HG03432 (cell line): ENCODE measurements at regions not wholly inside any gene's neighbourhood (a gene's known extent, or its start where the extent isn't known, plus 50 kb on each side); places are given as distances from the start of the nearest gene placed in this dataset.
"Not testable (repeated sequence)": the region's sequence is repeated elsewhere in the genome, so short reads cannot be mapped to it uniquely, and the experiment has no call there.

ENCODE experiments used
- ATAC-seq: cut with Tn5 transposase; IDR thresholded peaks from one replicate; pipeline ENCODE4 v1.9.1; 2021; ENCODE audit warnings: mild to moderate bottlenecking, moderate library complexity; ENCODE audit not compliant: unreplicated experiment

DNA sequence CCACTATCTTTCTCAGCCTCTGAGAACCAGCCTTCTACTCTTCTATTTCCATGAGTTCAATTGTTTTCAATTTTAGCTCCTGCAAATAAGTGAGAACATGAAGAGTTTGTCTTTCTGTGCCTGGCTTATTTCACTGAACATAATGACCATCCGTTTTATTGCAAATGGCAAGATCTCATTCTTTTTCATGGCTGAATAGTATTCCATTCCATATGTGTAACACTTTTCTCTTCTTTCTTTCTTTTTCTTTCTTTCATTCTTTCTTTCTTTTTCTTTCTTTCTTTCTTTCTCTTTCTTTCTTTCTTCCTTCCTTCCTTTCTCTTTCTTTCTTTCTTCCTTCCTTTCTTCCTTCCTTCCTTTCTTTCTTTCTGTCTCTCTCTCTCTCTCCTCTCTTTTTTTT, 228.7 kb downstream of the SHOX start:
- ATAC-seq = no peak

DNA sequence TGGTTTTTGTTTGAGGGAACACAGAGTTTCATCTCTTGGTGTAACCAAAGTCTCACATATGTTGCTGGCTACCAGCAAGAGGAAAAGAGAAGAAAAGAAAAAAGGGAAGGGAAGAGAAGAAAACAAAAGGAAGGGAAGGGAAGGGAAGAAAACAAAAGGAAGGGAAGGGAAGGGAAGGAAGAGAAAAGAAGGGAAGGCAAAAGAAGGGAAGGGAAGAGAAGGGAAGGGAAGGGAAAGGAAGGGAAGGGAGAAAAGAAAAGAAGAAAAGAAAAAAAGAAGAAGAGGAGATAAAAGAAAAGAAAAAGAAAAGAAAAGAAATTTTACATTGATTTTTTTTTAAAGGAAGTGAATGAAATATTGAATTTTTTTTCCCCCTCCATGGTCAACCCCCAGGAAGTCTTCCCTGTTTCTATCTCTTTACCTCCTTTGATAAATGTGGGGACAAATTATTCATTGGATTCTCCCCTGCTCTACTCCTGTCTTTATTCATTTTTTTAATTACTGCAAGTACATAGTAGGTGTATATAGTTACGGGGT, 228.0 kb downstream of the SHOX start:
- ATAC-seq = no peak

DNA sequence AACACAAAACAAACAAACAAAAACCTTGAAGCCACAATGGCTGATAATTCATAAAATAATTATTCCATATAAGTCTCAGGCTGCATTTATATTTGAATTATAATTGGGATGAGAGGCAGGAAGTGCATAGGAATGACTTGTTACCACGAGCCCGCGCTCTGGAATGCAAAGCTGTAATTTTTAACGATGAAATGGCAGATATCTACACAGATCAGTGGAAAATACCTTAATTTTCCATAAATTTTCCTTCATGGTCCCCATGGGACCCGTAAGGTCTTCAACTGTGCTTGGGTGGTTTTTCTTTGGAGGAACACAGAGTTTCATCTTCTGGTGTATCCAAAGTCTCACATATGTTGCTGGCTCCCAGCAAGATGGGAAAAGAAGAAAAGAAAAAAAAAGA, 226.8 kb downstream of the SHOX start:
- no peak for ATAC-seq

DNA sequence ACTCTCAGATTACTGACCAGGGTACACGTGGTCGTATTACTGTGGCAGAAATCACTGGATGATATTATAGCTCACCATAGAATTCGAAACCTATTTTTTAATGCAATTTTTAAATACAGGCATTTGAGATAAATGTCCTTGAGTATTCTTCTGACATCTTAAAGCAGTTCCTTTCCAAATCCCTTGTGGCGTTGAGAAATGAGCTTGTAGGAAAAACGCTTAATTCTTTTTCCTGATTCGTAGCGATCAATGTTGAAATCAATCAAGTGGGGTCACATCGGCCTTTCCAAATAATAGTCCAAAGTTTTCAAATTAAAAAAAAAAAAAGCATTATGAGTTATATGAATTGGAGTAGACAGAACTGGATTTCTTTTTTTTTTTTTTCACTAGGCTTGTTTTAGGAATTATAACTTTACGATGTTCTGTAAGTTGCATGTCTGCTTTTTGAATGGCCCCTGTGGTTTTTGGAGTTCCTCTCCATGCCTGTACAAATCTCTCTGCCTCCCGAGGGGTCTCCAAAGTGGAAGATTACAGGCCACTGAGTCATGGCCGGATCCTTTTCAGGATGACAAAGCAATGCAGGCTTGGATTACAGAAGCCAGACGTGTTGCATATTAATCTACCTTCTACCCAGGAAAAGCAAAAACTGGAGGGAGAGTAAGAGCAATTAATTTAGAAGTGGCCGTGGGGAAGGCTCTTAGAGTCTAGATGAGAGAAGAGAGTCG, 226.1 kb downstream of the SHOX start:
- no peak for ATAC-seq

DNA sequence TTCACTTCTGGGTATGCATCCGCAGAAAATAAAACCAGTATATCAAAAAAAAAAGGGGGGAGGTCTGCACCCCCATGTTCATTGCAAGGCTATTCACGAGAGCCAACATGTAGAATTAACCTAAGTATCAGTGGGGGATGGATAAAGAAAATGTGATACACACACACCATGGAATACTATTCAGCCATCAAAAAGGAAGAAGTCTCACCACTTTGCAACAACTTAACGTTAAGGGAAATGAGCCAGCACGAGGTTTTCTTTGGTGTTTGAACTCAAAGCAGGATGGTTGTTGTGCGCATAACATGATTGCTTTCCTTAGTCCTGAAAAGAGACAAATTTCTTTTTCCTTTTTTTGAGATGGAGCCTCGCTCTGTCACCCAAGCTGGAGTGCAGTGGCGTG, 222.7 kb downstream of the SHOX start:
- ATAC-seq = no peak

DNA sequence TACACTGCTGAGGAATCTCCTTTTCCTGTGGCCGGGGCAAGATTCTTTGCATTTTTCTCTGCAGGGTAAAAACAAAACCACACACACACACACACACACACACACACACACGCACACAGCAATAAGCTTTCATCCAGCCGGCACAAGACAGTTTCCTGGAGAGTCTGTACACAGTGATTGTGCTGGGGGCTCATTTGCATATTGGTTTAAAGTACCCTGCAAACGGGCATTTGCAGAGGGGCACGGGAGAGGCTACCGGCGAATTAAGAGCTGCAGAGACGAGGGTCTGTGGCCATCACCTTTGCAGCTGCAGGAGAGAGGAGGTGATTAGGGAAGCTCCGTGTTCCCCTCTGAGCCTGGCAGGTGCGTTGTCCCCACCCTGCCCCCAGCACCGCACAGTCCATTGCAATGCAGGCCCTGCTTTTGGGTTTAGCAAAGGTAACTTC, 219.9 kb downstream of the SHOX start:
- no peak for ATAC-seq

DNA sequence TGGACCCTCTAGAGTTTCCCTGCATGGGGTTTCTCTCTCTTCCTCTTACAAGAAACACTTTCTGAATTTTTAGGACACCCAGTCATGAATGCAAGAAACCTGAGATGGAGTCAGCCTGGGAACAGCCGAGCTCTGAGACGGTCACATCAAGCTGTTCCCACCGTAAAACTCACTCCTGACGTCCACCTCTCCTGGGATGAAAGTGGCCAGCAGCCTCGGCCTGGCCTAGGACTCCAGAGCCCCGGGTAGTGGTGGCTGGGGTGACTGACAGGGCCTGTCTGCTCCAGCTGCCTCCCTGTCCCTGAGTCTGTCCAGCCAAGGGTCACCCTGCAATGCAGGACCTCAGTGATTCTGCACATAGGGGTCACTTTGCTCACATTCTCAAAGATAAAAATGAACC, 217.8 kb downstream of the SHOX start:
- no peak for ATAC-seq

DNA sequence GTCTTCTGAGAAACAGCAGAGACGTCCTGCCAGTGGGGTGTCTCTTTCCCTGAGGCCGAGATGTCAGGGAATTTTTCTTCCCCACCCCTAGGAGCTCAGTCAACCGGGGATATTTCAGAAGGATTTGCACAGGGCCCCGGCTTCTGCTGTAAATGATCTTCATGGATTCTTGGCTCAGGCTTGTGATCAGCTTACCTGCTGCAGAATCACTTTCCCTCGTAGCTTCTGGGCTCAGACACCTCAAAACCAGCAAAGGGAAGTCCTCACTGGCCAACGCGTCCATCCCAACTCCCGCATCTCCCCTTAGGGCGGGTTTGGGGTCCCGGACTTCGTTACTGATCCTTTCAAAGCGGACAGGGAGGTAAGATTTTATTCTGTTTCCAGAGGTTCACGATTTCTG, 212.7 kb downstream of the SHOX start:
- no peak for ATAC-seq

DNA sequence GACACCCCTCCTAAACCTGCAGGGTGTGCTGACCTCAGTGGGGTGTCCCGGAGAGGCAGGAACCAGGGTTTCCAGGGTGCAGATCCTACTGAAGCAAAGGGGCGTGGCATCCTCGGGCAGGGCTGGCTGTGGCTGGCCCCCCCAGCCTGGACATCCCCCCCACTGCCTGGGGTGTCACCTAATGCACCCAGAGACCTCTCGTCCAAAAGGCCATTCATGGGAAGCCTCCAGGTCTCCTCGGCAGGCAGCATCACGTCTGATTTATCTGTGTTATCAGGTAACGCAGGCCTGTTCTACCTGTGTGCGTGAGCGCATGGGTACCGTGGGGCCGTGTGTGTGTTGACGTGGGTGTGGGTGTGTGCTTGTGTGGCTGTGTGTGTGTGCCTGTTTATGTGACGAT, 210.0 kb downstream of the SHOX start:
- ATAC-seq = no peak

DNA sequence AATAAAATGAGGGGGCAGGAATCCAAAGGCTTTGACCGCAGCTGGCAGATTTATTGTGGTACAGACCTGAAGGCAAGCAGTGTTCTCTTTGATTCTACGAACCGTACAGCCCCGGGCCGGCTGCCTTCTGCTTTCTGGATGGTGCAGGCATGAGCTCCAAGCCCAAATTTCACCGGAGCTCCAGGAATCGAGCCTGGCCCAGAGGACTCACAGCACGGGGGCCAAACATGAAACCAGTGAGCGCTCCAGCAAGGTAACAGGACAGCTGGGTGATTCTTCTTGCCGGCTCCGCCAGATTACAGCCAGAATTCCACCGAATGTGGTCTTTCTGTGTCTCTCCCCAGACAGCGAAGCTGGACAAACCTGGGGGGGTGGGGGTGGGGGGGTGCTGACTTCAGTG, 208.1 kb downstream of the SHOX start:
- not testable (repeated sequence) for ATAC-seq

DNA sequence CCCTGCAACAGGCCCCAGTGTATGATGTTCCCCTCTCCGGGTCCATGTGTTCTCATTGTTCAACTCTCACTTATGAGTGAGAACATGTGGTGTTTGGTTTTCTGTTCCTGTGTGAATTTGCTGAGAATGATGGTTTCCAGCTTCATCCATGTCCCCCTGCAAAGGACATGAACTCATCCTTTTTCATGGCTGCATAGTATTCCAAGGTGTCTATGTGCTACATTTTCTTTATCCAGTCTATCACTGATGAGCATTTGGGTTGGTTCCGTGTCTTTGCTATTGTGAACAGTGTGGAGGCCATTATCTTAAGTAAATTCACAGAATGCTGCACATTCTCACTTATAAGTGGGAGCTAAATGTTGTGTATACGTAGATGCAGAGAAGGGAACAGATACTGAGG, 205.3 kb downstream of the SHOX start:
- not testable (repeated sequence) for ATAC-seq

DNA sequence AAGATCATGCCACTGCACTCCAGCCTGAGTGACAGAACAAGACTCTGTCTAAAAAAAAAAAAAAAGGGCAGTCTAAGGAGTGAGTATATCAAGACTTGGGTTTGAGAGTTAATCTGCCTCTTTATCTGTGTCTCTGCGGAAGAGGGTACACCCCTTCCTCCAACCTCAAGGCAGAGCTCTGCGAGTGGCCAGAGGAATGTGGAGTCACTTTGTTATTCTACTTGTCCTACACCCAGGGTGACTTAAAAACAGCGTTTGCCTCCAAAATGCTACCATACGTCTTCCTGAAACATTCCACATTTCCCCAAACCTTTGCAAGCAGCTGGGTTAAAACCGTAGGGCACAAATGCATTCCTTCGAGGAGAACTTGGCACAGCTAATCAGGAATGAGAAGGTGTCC, 199.9 kb downstream of the SHOX start:
- ATAC-seq = no peak

DNA sequence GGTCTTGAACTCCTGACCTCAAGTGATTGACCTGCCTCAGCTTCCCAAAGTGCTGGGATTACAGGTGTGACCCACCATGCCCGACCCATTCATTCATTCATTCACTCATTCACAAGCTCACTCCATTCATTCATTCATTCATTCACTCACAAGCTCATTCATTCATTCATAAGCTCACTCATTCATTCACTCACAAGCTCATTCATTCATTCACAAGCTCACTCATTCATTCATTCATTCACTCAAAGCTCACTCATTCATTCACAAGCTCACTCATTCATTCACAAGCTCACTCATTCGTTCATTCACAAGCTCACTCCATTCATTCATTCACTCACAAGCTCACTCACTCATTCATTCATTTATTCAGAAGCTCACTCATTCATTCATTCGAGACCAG, 198.6 kb downstream of the SHOX start:
- no peak for ATAC-seq

DNA sequence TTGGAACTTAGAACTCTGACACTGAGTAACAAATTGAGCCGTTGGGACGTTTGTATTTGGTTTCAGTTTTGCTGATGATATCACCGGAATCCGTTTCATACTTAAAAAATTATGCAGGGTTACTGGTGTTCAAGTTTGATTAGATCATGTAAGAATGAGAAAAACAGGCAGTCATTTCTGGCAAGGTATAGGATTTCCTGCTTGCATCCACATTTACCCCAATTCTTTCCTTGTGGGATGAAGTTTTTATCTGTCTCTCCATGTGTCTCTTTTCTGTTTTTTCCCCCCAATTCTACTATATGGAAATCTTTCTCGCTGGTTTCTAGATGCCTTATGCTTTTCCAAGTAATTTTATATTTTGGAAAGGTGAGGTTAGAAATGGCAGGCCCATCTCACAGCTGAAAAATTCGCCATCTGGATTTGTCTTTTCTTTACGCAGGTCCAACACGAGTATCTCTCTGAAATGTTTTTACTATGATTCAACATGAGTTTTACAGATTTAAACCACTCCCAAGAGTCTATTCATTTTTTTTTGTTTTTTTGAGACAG, 197.9 kb downstream of the SHOX start:
- ATAC-seq = no peak

DNA sequence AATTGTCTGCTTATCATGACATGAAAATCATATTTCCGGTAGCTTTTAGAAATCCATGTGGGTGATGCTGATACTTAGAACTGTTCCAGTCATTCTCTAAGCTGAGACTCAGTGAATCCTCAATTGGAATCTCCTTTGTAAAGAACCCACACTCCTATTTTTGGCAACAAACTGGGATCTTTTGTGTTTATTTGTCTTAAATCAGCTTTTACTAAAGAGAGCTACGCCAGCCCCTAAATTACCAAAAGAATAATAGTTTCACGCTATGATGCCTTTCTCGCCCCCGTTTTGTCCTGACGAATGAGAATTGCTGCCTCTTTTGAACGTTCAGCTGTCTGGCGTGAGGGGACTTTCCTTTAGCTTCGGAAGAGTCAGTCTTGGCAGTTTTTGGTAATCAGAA, 195.9 kb downstream of the SHOX start:
- no peak for ATAC-seq

DNA sequence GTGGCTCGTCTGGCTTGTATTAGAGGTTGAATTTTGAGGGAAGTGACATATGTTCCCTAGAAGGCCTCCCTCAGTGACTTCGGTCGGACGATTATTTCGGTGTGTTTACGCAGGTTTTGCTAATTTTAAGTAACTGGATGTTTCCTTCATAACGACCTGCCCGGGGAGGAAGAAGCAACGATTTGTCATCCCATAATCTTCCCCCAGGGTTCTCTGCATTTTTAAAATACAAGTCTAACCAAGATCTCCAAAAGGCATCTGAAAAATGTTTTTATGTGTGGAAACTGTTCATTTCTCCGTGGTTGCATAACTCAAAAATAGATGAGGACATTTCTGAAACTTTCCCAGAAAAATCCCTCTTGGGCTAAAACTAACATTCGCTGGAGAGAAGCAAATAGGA, 195.4 kb downstream of the SHOX start:
- no peak for ATAC-seq

DNA sequence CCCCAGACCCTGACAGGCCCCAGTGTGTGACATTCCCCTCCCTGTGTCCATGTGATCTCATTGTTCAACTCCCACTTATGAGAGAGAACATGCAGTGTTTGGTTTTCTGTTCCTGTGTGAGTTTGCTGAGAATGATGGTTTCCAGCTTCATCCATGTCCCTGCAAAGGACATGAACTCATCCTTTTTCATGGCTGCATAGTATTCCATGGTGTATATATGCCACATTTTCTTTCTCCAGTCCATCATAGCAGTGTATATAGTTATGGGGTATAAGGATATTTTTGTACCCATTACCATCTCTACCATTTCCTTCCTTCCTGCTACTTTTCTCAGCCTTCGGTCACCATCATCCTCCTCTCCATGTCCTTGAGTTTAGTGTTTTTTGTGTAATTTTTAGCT, 192.5 kb downstream of the SHOX start:
- ATAC-seq = not testable (repeated sequence)

DNA sequence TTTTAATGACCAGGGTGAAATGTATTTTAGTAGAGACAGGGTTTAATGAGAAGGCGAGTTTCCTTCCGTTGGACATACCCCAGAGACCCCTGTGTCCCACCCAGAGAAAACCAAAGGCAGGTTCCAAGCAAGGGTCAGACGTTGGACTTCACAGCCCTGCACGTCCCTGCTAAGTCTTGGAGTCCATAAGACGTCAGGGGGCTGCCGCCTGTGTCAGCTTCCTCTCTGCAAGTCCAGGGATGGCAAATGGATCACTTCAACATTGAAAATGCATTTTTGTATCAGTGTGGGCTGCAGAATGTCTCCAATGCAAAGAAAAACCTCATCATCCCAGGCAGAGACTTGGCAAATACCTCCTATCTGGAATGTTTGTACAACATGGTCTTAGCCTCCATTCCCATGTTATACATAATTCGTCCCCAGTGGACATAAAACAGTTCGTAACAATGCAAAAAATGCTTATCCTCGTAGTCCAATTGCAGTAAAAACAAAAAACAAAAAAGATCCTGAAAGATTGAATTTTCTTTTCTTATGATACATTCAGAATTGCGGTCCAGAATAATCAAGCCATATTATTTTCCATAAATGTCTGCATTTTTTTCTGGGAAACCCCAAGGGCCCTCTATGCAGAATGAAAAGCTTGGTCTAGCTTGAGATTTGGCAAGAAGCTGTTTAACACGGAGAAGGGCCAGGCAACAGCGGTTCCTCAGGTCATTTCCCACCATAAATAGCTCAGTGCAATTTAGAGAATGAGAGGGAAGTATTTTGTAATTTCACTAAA, 190.9 kb downstream of the SHOX start:
- no peak for ATAC-seq

DNA sequence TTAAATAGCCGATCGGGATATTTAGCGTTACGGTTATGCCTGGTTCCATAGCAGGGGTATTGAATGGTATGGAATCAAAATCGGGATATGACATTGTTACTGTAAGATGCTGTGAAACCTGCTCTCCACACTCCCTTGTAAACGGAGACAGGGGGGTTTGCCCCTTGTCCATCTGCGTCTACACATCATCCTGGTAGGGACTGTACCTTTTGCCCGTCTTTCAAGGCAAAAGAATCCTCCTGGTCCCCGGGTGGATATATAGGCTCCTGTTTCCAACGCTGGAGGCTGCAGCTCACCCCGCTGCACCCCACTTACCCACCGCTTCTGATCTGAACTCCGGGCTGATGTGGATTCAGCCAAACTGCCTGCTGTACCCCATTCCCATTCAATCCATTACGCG, 189.1 kb downstream of the SHOX start:
- no peak for ATAC-seq

DNA sequence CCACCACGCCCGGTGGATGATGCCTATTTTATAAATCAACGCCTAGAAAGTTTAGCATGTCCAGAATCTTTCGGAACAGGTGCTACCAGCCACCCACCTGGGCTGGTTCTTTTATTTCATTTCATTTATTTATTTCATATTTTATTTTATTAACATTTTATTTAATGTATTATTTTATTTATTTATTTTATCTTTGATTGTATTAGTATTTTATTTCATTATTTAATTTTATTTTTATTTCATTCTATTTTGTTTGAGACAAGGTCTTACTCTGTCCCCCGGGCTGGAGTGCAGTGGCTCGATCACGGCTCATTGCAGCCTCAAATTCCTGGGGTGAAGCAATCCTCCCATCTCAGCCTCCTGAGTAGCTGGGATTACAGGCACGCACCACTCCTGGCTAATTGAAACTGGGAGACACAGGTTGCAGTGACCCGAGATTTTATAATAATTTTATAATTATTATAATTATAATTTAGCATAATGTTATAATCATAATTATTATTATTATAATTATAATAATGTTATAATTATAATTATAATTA, 187.2 kb downstream of the SHOX start:
- no peak for ATAC-seq

DNA sequence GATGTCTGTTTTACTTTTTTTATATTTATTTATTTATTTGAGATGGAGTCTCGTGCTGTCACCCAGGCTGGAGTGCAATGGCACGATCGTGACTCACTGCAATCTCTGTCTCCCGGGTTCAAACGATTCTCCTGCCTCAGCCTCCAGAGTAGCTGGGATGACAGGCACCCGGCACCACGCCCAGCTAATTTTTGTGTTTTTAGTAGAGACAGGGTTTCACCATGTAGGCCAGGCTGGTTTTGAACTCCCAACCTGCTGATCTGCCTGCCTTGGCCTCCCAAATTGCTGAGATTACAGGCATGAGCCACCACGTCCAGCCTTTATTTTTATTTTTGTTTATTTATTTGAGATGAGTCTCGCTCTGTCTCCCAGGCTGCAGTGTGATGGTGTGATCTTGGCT, 186.6 kb downstream of the SHOX start:
- ATAC-seq = not testable (repeated sequence)

DNA sequence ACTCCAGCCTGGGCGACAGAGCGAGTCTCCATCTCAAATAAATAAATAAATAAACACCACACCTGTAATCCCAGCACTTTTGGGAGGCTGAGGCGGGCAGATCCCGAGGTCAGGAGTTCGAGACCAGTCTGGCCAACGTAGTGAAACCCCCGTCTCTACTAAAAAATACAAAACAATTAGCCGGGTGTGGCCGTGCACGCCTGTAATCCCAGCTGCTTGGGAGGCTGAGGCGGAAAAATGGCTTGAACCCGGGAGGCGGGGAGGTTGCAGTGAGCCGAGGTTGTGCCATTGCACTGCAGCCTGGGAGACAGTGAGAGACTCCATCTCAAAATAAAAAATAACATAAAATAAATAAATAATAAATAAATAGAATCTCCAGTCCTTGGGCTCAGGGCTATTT, 185.8 kb downstream of the SHOX start:
- no peak for ATAC-seq
